Endothelial cell of umbilical vein (primary cell): ENCODE measurements at regions not wholly inside any gene's neighbourhood (a gene's known extent, or its start where the extent isn't known, plus 50 kb on each side); places are given as distances from the start of the nearest gene placed in this dataset.

ENCODE experiments used
- CTCF ChIP-seq, 2 donors: IDR thresholded peaks; 1 replicate in 1 of 2; 2 replicates in 1 of 2; pipeline ENCODE4 v1.5.1; 2011; ENCODE audit warnings: low read length in 2 of 2, mild to moderate bottlenecking in 2 of 2, moderate library complexity in 2 of 2, control low read depth in 1 of 2, inconsistent platforms in 1 of 2, low read depth in 1 of 2; ENCODE audit not compliant: insufficient read depth in 1 of 2; ENCODE audit errors: extremely low read depth in 1 of 2
- MYC ChIP-seq: IDR thresholded peaks from one replicate; pipeline ENCODE4 v1.6.1; 2011; ENCODE audit warnings: mild to moderate bottlenecking, low read depth, low read length
- POLR2A ChIP-seq: IDR thresholded peaks from 2 replicates; pipeline ENCODE4 v1.6.1; 2012; ENCODE audit warnings: low read depth, mild to moderate bottlenecking, control low read depth, low read length
- POLR2AphosphoS5 ChIP-seq: IDR thresholded peaks from 2 replicates; pipeline ENCODE4 v1.6.1; 2012; ENCODE audit warnings: low read depth, mild to moderate bottlenecking, control low read depth, low read length, moderate library complexity; ENCODE audit not compliant: insufficient read depth

- TF ChIP-seq CTCF (IDR thresholded peaks at IDR 0.05; ENCODE audit: extremely low read depth in 1 of 2, insufficient read depth in 1 of 2, low read depth in 1 of 2, low read length in 2 of 2) (no peak), MYC (no peak), POLR2A (no peak), POLR2AphosphoS5 (no peak)
Observed at GRCh38 chr18:75553021-75553420, 125.5 kb upstream of the SMIM21 start.
